B cell (primary cell): ENCODE measurements at regions not wholly inside any gene's neighbourhood (a gene's known extent, or its start where the extent isn't known, plus 50 kb on each side); places are given as distances from the start of the nearest gene placed in this dataset.

Experiments
- ATAC-seq: fragments of 200-7000 bp; cut with Tn5 transposase; one replicate; pipeline ENCODE4 v1.10.0; 2021; ENCODE audit warnings: low read depth, mild to moderate bottlenecking, moderate number of reproducible peaks, moderate library complexity
- CTCF ChIA-PET: fragments of 350-600 bp; sonication (Branson Sonifier 250); formaldehyde crosslinking; loops from one replicate; lab custom pipeline; 2021; ENCODE audit warnings: antibody characterized with exemption, inconsistent platforms; lab: Charles Lee
- POLR2A ChIA-PET: fragments of 350-600 bp; sonication (Branson Sonifier 250); formaldehyde crosslinking; loops from one replicate; lab custom pipeline; 2021; ENCODE audit warnings: antibody characterized with exemption; lab: Charles Lee
- DNase-seq: peaks from one replicate; pipeline ENCODE4 v3.0.0; 2013
- H2AFZ ChIP-seq: 2 replicates; pipeline ENCODE4 v1.6.1; 2012; ENCODE audit warnings: mild to moderate bottlenecking, low read depth, low read length; ENCODE audit not compliant: insufficient read depth, poor library complexity, severe bottlenecking
- H3K27ac ChIP-seq, 2 donors: 1 replicate in 1 of 2; 2 replicates in 1 of 2; pipeline ENCODE4 v1.5.1; 2012 to 2013; ENCODE audit warnings: low read length in 2 of 2, mild to moderate bottlenecking in 2 of 2, moderate library complexity in 1 of 2
- H3K27me3 ChIP-seq, 4 experiments: fragments of 200-600 bp in 1 of 4; sonication (generic) in 1 of 4; replicated peaks in 1 of 4; 1 replicate in 2 of 4; 2 replicates in 2 of 4; pipeline versions ENCODE4 v1.6.1 to v1.7.0; 2013 to 2016; ENCODE audit warnings: low read length in 3 of 4, mild to moderate bottlenecking in 2 of 4, mixed read lengths in 1 of 4, moderate library complexity in 1 of 4; ENCODE audit not compliant: insufficient read depth in 4 of 4, control insufficient read depth in 3 of 4; ENCODE audit errors: control extremely low read depth in 1 of 4
- H3K36me3 ChIP-seq, 2 experiments: replicated peaks in 1 of 2; 1 replicate in 1 of 2; 2 replicates in 1 of 2; pipeline versions ENCODE4 v1.6.1 to v1.7.1; 2013; ENCODE audit warnings: low read length in 1 of 2; ENCODE audit not compliant: insufficient read depth in 2 of 2, control insufficient read depth in 1 of 2; ENCODE audit errors: control extremely low read depth in 1 of 2, extremely low read depth in 1 of 2
- H3K4me1 ChIP-seq, 2 donors: fragments of 200-600 bp in 1 of 2; sonication (generic) in 1 of 2; 1 replicate in 1 of 2; 2 replicates in 1 of 2; pipeline versions ENCODE4 v1.5.1 to v1.6.1; 2013 to 2017; ENCODE audit warnings: low read length in 2 of 2; ENCODE audit not compliant: control insufficient read depth in 2 of 2, insufficient read depth in 2 of 2
- H3K4me2 ChIP-seq: replicated peaks from 2 replicates; pipeline ENCODE3; 2012; ENCODE audit warnings: mild to moderate bottlenecking, low read depth, low read length; ENCODE audit not compliant: poor library complexity, severe bottlenecking
- H3K4me3 ChIP-seq, 5 experiments: fragments of 200-600 bp in 1 of 5; sonication (generic) in 1 of 5; 1 replicate in 3 of 5; 2 replicates in 2 of 5; pipeline versions ENCODE4 v1.5.1 to v1.7.0; 2011 to 2016; ENCODE audit warnings: low read length in 4 of 5, mild to moderate bottlenecking in 4 of 5, low read depth in 2 of 5, control low read depth in 1 of 5, moderate library complexity in 1 of 5; ENCODE audit not compliant: insufficient read depth in 1 of 5; ENCODE audit errors: control extremely low read depth in 1 of 5, extremely low read depth in 1 of 5
- H3K79me2 ChIP-seq: fragments of 200-600 bp; sonication (generic); one replicate; pipeline ENCODE4 v1.6.0; 2016; ENCODE audit warnings: low read length; ENCODE audit not compliant: control insufficient read depth, insufficient read depth
- H3K9ac ChIP-seq: fragments of 200-600 bp; sonication (generic); 2 replicates; pipeline ENCODE4 v1.6.1; 2017; ENCODE audit warnings: mild to moderate bottlenecking, low read length, moderate library complexity
- H3K9me3 ChIP-seq, 3 donors: one replicate each; pipeline versions ENCODE4 v1.6.1 to v1.7.1; 2013; ENCODE audit warnings: low read length in 2 of 3; ENCODE audit not compliant: control insufficient read depth in 2 of 3, insufficient read depth in 1 of 3; ENCODE audit errors: control extremely low read depth in 1 of 3
- H4K20me1 ChIP-seq: 2 replicates; pipeline ENCODE4 v1.6.0; 2012; ENCODE audit warnings: mild to moderate bottlenecking, low read length; ENCODE audit not compliant: insufficient read depth, control insufficient read depth, poor library complexity, severe bottlenecking
- H3K27ac Mint-ChIP-seq: one replicate; pipeline ENCODE4 v1.8.0; 2021; ENCODE audit warnings: mixed read lengths
- H3K27me3 Mint-ChIP-seq: one replicate; pipeline ENCODE4 v1.8.0; 2021; ENCODE audit warnings: mixed read lengths
- H3K4me1 Mint-ChIP-seq: one replicate; pipeline ENCODE4 v1.8.0; 2021; ENCODE audit warnings: mixed read lengths
- H3K4me3 Mint-ChIP-seq: one replicate; pipeline ENCODE4 v1.8.0; 2021; ENCODE audit warnings: mixed read lengths
- H3K9me3 Mint-ChIP-seq: one replicate; pipeline ENCODE4 v1.8.0; 2022; ENCODE audit warnings: mixed read lengths; ENCODE audit not compliant: insufficient read depth
- CTCF ChIP-seq: fragments of 200-600 bp; IDR thresholded peaks from one replicate; pipeline ENCODE4 v1.8.0; 2022; ENCODE audit warnings: antibody characterized with exemption, mild to moderate bottlenecking
- EZH2 ChIP-seq: IDR thresholded peaks from 2 replicates; pipeline ENCODE4 v1.6.1; 2012; ENCODE audit warnings: borderline replicate concordance, low read depth, mild to moderate bottlenecking, moderate library complexity, low read length; ENCODE audit not compliant: insufficient read depth, poor library complexity, severe bottlenecking
- WGBS: methylation state at CpG from one replicate; pipeline ENCODE4 v1.1.5; 2013; ENCODE audit warnings: missing lambda C conversion rate; ENCODE audit not compliant: insufficient coverage; 5-methylcytosine and 5-hydroxymethylcytosine counted together
- intact Hi-C: fragments of 100-400 bp; cut with micrococcal nuclease; formaldehyde crosslinking; loops from one replicate; pipeline ENCODE4 v1.10.0; 2022

- H3K27me3 ChIP-seq: no peaks in the 10 kb centered on the region
- Mint-ChIP-seq H3K27ac (no peak overlapping the region), H3K4me3 (no peak overlapping the region), H3K9me3 (no peaks in the 10 kb centered on the region), H3K27me3 (no peaks in the 10 kb centered on the region), H3K4me1 (no peaks in the 10 kb centered on the region)
- ChIA-PET CTCF (no interaction called here), POLR2A (no interaction called here)
- no peaks in the 10 kb centered on the region for H3K9me3 ChIP-seq
- no peaks in the 10 kb centered on the region for H3K4me1 ChIP-seq
- WGBS: 100% methylated on average over 2 of the region's 3 CpGs
- no peak overlapping the region for H3K27ac ChIP-seq
- H3K9ac ChIP-seq: no peak overlapping the region
- no peaks in the 10 kb centered on the region for H3K36me3 ChIP-seq
- no peak overlapping the region for H3K4me3 ChIP-seq
- no peaks in the 10 kb centered on the region for H4K20me1 ChIP-seq
- intact Hi-C loops: no loop called here
- TF ChIP-seq CTCF (no peak), EZH2 (no peak)
- no peaks in the 10 kb centered on the region for H3K79me2 ChIP-seq
- ATAC-seq (no peak), DNase-seq (no peak)
- H3K4me2 ChIP-seq: no peak overlapping the region
- no peak overlapping the region for H2AFZ ChIP-seq
These were observed 174.9 kb upstream of the PAPPA start for GRCh38 chr9:115978659-115979096.

DNA sequence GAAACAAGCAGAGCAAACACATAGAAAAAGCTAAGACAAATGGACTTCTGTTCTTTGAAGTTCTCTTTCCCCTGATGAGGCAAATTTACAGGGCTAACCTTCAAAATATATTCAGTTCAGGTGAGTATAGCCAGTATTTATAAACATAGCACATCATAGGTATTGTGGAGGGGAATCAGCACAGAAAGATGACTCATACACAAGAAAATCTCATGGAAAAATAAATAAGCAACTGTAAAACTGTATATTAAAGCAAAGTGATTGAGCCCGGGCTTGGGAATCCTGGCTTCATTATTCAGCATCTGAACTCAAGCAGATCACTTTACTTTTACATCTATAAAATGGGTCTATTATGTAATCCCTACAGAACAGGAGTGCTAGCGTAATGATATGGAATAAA lies 173.5 kb upstream of the PAPPA start:
- ChIA-PET POLR2A (no interaction called here), CTCF (no interaction called here)
- no peak overlapping the region for H3K4me2 ChIP-seq
- intact Hi-C loops: no loop called here
- no peak overlapping the region for H3K27ac ChIP-seq
- no peaks in the 10 kb centered on the region for H3K4me1 ChIP-seq
- H3K4me1 Mint-ChIP-seq: no peaks in the 10 kb centered on the region
- DNase-seq: no peak
- no peaks in the 10 kb centered on the region for H3K27me3 Mint-ChIP-seq
- no peak for ATAC-seq
- H2AFZ ChIP-seq: no peak overlapping the region
- H4K20me1 ChIP-seq: no peaks in the 10 kb centered on the region
- no CpG with 5 or more reads among the region's 2 CpGs for WGBS
- no peaks in the 10 kb centered on the region for H3K27me3 ChIP-seq
- TF ChIP-seq CTCF: no peak
- TF ChIP-seq EZH2: no peak
- H3K36me3 ChIP-seq: no peaks in the 10 kb centered on the region
- no peak overlapping the region for H3K27ac Mint-ChIP-seq
- H3K79me2 ChIP-seq: no peaks in the 10 kb centered on the region
- H3K4me3 ChIP-seq: no peak overlapping the region
- H3K4me3 Mint-ChIP-seq: no peak overlapping the region
- H3K9ac ChIP-seq: no peak overlapping the region
- no peaks in the 10 kb centered on the region for H3K9me3 Mint-ChIP-seq
- no peaks in the 10 kb centered on the region for H3K9me3 ChIP-seq
